Stimulated activated CD8-positive, alpha-beta memory T cell treated with anti-CD3 and anti-CD28 coated beads, Interleukin-15, amount 100 ng/mL, for 24 hours (primary cell): ENCODE measurements at regions not wholly inside any gene's neighbourhood (a gene's known extent, or its start where the extent isn't known, plus 50 kb on each side); places are given as distances from the start of the nearest gene placed in this dataset.
"Not testable (repeated sequence)": the region's sequence is repeated elsewhere in the genome, so short reads cannot be mapped to it uniquely, and the experiment has no call there.

Experiments used
- DNase-seq: peaks from one replicate; pipeline ENCODE4 v3.0.0-alpha.2; 2020; ENCODE audit warnings: low read depth

- no peak for DNase-seq
Measured at GRCh38 chr2:446963-447530, 159.2 kb upstream of the ALKAL2 start.

- no peak for DNase-seq
Measured at GRCh38 chr2:446303-446874, 158.5 kb upstream of the ALKAL2 start.

GRCh38 chr2:445896-446295 lies 158.0 kb upstream of the ALKAL2 start:
- no peak for DNase-seq

- no peak for DNase-seq
Measured at GRCh38 chr2:444937-445884, 157.3 kb upstream of the ALKAL2 start.

- no peak for DNase-seq
Measured at GRCh38 chr2:443741-444140, 155.8 kb upstream of the ALKAL2 start.

GRCh38 chr2:443216-443615 lies 155.3 kb upstream of the ALKAL2 start:
- no peak for DNase-seq

- no peak for DNase-seq
Measured at GRCh38 chr2:441258-442022, 153.5 kb upstream of the ALKAL2 start.

- no peak for DNase-seq
Measured at GRCh38 chr2:440403-440740, 152.5 kb upstream of the ALKAL2 start.

- no peak for DNase-seq
Measured at GRCh38 chr2:439556-440402, 151.9 kb upstream of the ALKAL2 start.

GRCh38 chr2:439077-439476 lies 151.2 kb upstream of the ALKAL2 start:
- DNase-seq = no peak

- peak; percentile 13 for DNase-seq
Measured at GRCh38 chr2:437756-438393, 150.0 kb upstream of the ALKAL2 start.

GRCh38 chr2:437180-437579 lies 149.3 kb upstream of the ALKAL2 start:
- DNase-seq = no peak

GRCh38 chr2:436205-436604 lies 148.3 kb upstream of the ALKAL2 start:
- DNase-seq = no peak

GRCh38 chr2:434625-435024 lies 146.7 kb upstream of the ALKAL2 start:
- no peak for DNase-seq

GRCh38 chr2:433216-433615 lies 145.3 kb upstream of the ALKAL2 start:
- no peak for DNase-seq

- no peak for DNase-seq
Measured at GRCh38 chr2:430291-431040, 142.6 kb upstream of the ALKAL2 start.

GRCh38 chr2:429575-430254 lies 141.8 kb upstream of the ALKAL2 start:
- DNase-seq = no peak

GRCh38 chr2:429142-429541 lies 141.3 kb upstream of the ALKAL2 start:
- no peak for DNase-seq

GRCh38 chr2:428591-428990 lies 140.7 kb upstream of the ALKAL2 start:
- DNase-seq = no peak

GRCh38 chr2:426696-427095 lies 138.8 kb upstream of the ALKAL2 start:
- DNase-seq = not testable (repeated sequence)
